ENCODE measurements at regions not wholly inside any gene's neighbourhood (a gene's known extent, or its start where the extent isn't known, plus 50 kb on each side); places are given as distances from the start of the nearest gene placed in this dataset.

- no peak for TF ChIP-seq CTCF (IDR thresholded peaks at IDR 0.05)
- TF ChIP-seq POLR2A (IDR thresholded peaks at IDR 0.05) = no peak
These were observed 210.3 kb upstream of the TNC start for GRCh38 chr9:115328228-115328627.

Measured in prostate gland (tissue), 2 donors.